HuH-7 (cell line): ENCODE measurements at regions not wholly inside any gene's neighbourhood (a gene's known extent, or its start where the extent isn't known, plus 50 kb on each side); places are given as distances from the start of the nearest gene placed in this dataset.
"Not testable (repeated sequence)": the region's sequence is repeated elsewhere in the genome, so short reads cannot be mapped to it uniquely, and the experiment has no call there.

Experiments
- DNase-seq: peaks from one replicate; pipeline ENCODE4 v3.0.0; 2011; ENCODE audit warnings: low spot score

- DNase-seq: no peak
Measured at GRCh38 chr3:106819440-106819839, 557.8 kb upstream of the CCDC54 start.

- DNase-seq: no peak
Measured at GRCh38 chr3:106820726-106821362, 556.4 kb upstream of the CCDC54 start.

GRCh38 chr3:106821801-106822200 lies 555.4 kb upstream of the CCDC54 start:
- no peak for DNase-seq

GRCh38 chr3:106822204-106822603 lies 555.0 kb upstream of the CCDC54 start:
- no peak for DNase-seq

GRCh38 chr3:106823701-106824100 lies 553.5 kb upstream of the CCDC54 start:
- DNase-seq: no peak

GRCh38 chr3:106824856-106825255 lies 552.4 kb upstream of the CCDC54 start:
- DNase-seq: peak; percentile 9

GRCh38 chr3:106825962-106826605 lies 551.2 kb upstream of the CCDC54 start:
- no peak for DNase-seq

GRCh38 chr3:106826791-106827311 lies 550.4 kb upstream of the CCDC54 start:
- no peak for DNase-seq

GRCh38 chr3:106827515-106828213 lies 549.6 kb upstream of the CCDC54 start:
- DNase-seq: no peak

- DNase-seq: no peak
Measured at GRCh38 chr3:106829206-106829605, 548.0 kb upstream of the CCDC54 start.

GRCh38 chr3:106830334-106830733 lies 546.9 kb upstream of the CCDC54 start:
- no peak for DNase-seq

- DNase-seq: no peak
Measured at GRCh38 chr3:106836906-106837305, 540.3 kb upstream of the CCDC54 start.

GRCh38 chr3:106837616-106838015 lies 539.6 kb upstream of the CCDC54 start:
- no peak for DNase-seq

GRCh38 chr3:106839576-106840280 lies 537.5 kb upstream of the CCDC54 start:
- no peak for DNase-seq

GRCh38 chr3:106840319-106840718 lies 536.9 kb upstream of the CCDC54 start:
- DNase-seq: no peak

GRCh38 chr3:106842151-106842550 lies 535.1 kb upstream of the CCDC54 start:
- no peak for DNase-seq

- no peak for DNase-seq
Measured at GRCh38 chr3:106844638-106845037, 532.6 kb upstream of the CCDC54 start.

- DNase-seq: no peak
Measured at GRCh38 chr3:106848099-106848498, 529.1 kb upstream of the CCDC54 start.

- DNase-seq: no peak
Measured at GRCh38 chr3:106850437-106850836, 526.8 kb upstream of the CCDC54 start.

- not testable (repeated sequence) for DNase-seq
Measured at GRCh38 chr3:106858321-106858720, 518.9 kb upstream of the CCDC54 start.

- no peak for DNase-seq
Measured at GRCh38 chr3:106860182-106860581, 517.1 kb upstream of the CCDC54 start.

GRCh38 chr3:106862067-106862466 lies 515.2 kb upstream of the CCDC54 start:
- DNase-seq: no peak
